Esophagus squamous epithelium (tissue), 5 donors: ENCODE measurements at regions not wholly inside any gene's neighbourhood (a gene's known extent, or its start where the extent isn't known, plus 50 kb on each side); places are given as distances from the start of the nearest gene placed in this dataset.
"Not testable (repeated sequence)": the region's sequence is repeated elsewhere in the genome, so short reads cannot be mapped to it uniquely, and the experiment has no call there.

Experiments
- DNase-seq: peaks from one replicate; lab custom pipeline; 2025; lab: John Stamatoyannopoulos, UW
- H3K27ac ChIP-seq, 4 donors: fragments of 200-600 bp; sonication (generic); one replicate each; pipeline ENCODE4 v1.5.1; 2016 to 2019; ENCODE audit warnings: mild to moderate bottlenecking in 1 of 4
- H3K27me3 ChIP-seq, 4 donors: fragments of 200-600 bp; sonication (generic); 1 replicate in 3 of 4; 2 replicates in 1 of 4; pipeline versions ENCODE4 v1.5.1 to v1.6.0; 2017 to 2021; ENCODE audit warnings: antibody characterized with exemption in 1 of 4
- H3K36me3 ChIP-seq, 3 donors: fragments of 200-600 bp; sonication (generic); one replicate each; pipeline ENCODE4 v1.5.1; 2016 to 2019
- H3K4me1 ChIP-seq, 3 donors: fragments of 200-600 bp; sonication (generic); one replicate each; pipeline ENCODE4 v1.5.1; 2017 to 2019
- H3K4me3 ChIP-seq, 4 donors: fragments of 200-600 bp; sonication (generic); 1 replicate in 3 of 4; 2 replicates in 1 of 4; pipeline ENCODE4 v1.5.1; 2016 to 2019; ENCODE audit warnings: mild to moderate bottlenecking in 2 of 4, moderate library complexity in 1 of 4
- H3K9me3 ChIP-seq, 3 donors: fragments of 200-600 bp; sonication (generic); one replicate each; pipeline ENCODE4 v1.5.1; 2016 to 2019
- CTCF ChIP-seq, 6 experiments: fragments of 450-650 bp in 4 of 6; fragments of 200-600 bp in 2 of 6; sonication (generic) in 2 of 6; IDR thresholded peaks; one replicate each; pipeline ENCODE4 v1.5.1; 2016 to 2019; ENCODE audit warnings: antibody characterized with exemption in 6 of 6, mild to moderate bottlenecking in 4 of 6, moderate library complexity in 4 of 6
- POLR2A ChIP-seq, 4 donors: fragments of 450-650 bp; IDR thresholded peaks; one replicate each; pipeline ENCODE4 v1.6.1; 2017; ENCODE audit warnings: antibody characterized with exemption in 4 of 4, mild to moderate bottlenecking in 4 of 4, moderate library complexity in 3 of 4
- WGBS, 2 donors: methylation state at CpG; one replicate each; pipeline ENCODE4 v1.1.5; 2018; 5-methylcytosine and 5-hydroxymethylcytosine counted together
- intact Hi-C: fragments of 100-400 bp; cut with DNase I; formaldehyde crosslinking; loops from one replicate; pipeline ENCODE4 v1.15.0; 2022
- donor health status: DM: yes; HTN: yes; CAD: no.

DNA sequence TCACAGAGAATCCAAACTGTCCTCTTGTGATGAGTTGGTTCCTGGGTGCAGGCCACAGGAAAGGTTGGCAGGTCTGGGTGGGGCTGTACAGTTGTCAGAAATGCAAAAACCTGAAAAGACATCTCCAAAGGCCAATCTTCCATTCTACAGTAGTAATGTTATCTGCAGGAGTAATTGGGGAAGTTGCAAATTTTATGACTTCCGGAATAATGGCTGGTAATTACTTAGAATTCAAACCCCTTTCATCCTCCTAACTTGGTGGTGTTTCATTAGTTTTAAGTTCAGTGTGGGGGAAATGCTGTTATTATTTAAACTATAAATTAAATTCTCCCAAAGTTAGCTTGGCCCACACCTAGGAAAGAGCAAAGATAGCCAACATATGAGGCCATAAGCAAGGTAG, 64.7 kb upstream of the FAT3 start:
- intact Hi-C loops: no loop called here
- Histone ChIP-seq H3K27ac (no peak overlapping the region), H3K4me3 (no peak overlapping the region), H3K36me3 (no peaks in the 10 kb centered on the region), H3K27me3 (no peaks in the 10 kb centered on the region), H3K4me1 (no peaks in the 10 kb centered on the region), H3K9me3 (no peaks in the 10 kb centered on the region)
- TF ChIP-seq POLR2A (IDR thresholded peaks at IDR 0.05) (no peak), CTCF (IDR thresholded peaks at IDR 0.05) (no peak)
- no peak for DNase-seq
- WGBS, 2 donors: 71 to 76% methylated on average over 1 of the region's 1 CpG

- H3K4me1 ChIP-seq: not testable (repeated sequence)
These were observed 67.2 kb upstream of the FAT3 start for GRCh38 chr11:92157390-92157789.

DNA sequence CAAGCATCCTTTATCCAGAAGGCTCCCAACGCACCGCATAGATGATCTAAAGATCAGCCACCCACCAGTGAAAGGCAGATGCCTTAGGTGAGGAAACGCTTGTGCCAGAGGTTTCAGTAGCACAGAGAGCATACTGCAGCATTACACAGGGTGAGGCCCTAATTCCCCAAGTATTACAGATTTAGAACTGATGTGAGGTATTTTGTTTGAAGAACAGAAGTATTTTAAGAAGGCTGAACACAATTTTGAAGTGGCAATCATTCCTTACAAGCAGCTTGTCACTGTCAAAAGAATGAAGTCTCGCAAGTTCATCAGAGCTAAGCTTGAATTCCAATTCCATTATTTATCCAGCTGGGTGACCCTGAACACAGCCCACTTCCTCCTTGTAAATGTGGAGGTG, 70.0 kb upstream of the FAT3 start:
- Histone ChIP-seq H3K27me3 (no peaks in the 10 kb centered on the region), H3K36me3 (no peaks in the 10 kb centered on the region), H3K9me3 (no peaks in the 10 kb centered on the region), H3K4me1 (no peaks in the 10 kb centered on the region), H3K4me3 (no peak overlapping the region), H3K27ac (no peak overlapping the region)
- no peak for DNase-seq
- intact Hi-C loops: no loop called here
- no peak for TF ChIP-seq CTCF (IDR thresholded peaks at IDR 0.05)
- TF ChIP-seq POLR2A (IDR thresholded peaks at IDR 0.05): no peak
- 63 to 77% methylated on average over 4 of the region's 4 CpGs for WGBS, 2 donors

More at GRCh38 chr11:92157390-92157789, 67.2 kb upstream of the FAT3 start:
- DNase-seq, H3K36me3 ChIP-seq, H3K27ac ChIP-seq, H3K27me3 ChIP-seq, H3K9me3 ChIP-seq, H3K4me3 ChIP-seq, intact Hi-C loops: not testable (repeated sequence)
- no CpG with 5 or more reads among the region's 35 CpGs for WGBS, 2 donors

- H3K9me3 ChIP-seq: no peaks in the 10 kb centered on the region
- H3K4me3 ChIP-seq: no peak overlapping the region
- H3K27me3 ChIP-seq: no peaks in the 10 kb centered on the region
- H3K27ac ChIP-seq: no peak overlapping the region
- TF ChIP-seq POLR2A (IDR thresholded peaks at IDR 0.05) (no peak), CTCF (IDR thresholded peaks at IDR 0.05) (no peak)
- no peaks in the 10 kb centered on the region for H3K4me1 ChIP-seq
- 58 to 74% methylated on average over 2 of the region's 2 CpGs for WGBS, 2 donors
- intact Hi-C loops: no loop called here
- no peak for DNase-seq
- H3K36me3 ChIP-seq: no peaks in the 10 kb centered on the region
These were observed 70.5 kb upstream of the FAT3 start for GRCh38 chr11:92154110-92154509.

GRCh38 chr11:92153542-92153941, 71.1 kb upstream of the FAT3 start:
- intact Hi-C loops: no loop called here
- Histone ChIP-seq H3K36me3 (no peaks in the 10 kb centered on the region), H3K4me3 (no peak overlapping the region), H3K27me3 (no peaks in the 10 kb centered on the region), H3K27ac (no peak overlapping the region), H3K9me3 (no peaks in the 10 kb centered on the region), H3K4me1 (no peaks in the 10 kb centered on the region)
- WGBS, 2 donors: 59 to 68% methylated on average over 2 of the region's 2 CpGs
- DNase-seq: no peak
- TF ChIP-seq CTCF (IDR thresholded peaks at IDR 0.05) (no peak), POLR2A (IDR thresholded peaks at IDR 0.05) (no peak)

DNA sequence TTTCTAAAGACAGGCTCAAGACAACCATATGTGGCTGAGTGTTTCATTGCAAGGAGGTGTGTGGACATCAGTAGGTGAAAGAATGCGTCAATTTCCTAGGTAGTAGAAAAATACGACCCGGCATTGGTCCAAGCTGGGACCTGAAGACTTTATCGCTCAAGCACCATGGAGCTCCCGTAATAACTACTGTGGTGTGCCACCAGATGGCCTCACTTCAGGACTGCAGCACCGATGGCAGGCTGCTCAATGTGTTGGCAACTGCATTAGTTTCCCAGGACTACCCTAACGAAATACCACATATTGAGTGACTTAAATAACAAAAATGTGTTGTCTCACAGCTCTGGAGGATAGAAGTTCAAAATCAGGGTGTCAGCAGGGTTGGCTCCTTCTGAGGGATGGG, 72.4 kb upstream of the FAT3 start:
- no peak overlapping the region for H3K27ac ChIP-seq
- DNase-seq: no peak
- H3K4me3 ChIP-seq: no peak overlapping the region
- no peaks in the 10 kb centered on the region for H3K9me3 ChIP-seq
- no peaks in the 10 kb centered on the region for H3K36me3 ChIP-seq
- no peaks in the 10 kb centered on the region for H3K27me3 ChIP-seq
- no peaks in the 10 kb centered on the region for H3K4me1 ChIP-seq
- 67 to 74% methylated on average over 7 of the region's 7 CpGs for WGBS, 2 donors
- intact Hi-C loops: no loop called here
- TF ChIP-seq POLR2A (IDR thresholded peaks at IDR 0.05) (no peak), CTCF (IDR thresholded peaks at IDR 0.05) (no peak)
